ENCODE measurements at regions not wholly inside any gene's neighbourhood (a gene's known extent, or its start where the extent isn't known, plus 50 kb on each side); places are given as distances from the start of the nearest gene placed in this dataset.

- Histone ChIP-seq H3K23me2 (ENCODE audit: low read depth, low read length) (no peaks in the 10 kb centered on the region), H3K4me1 (replicated peaks in 1 of 4; ENCODE audit: control insufficient read depth in 3 of 4, insufficient read depth in 4 of 4, low read length in 3 of 4) (no peaks in the 10 kb centered on the region), H3K14ac (ENCODE audit: insufficient read length) (no peak overlapping the region), H4K8ac (ENCODE audit: extremely low read depth, insufficient read depth, low read length) (no peak overlapping the region), H3K79me1 (ENCODE audit: low read depth, low read length) (no peaks in the 10 kb centered on the region), H2AFZ (ENCODE audit: low read length) (no peak overlapping the region), H3K56ac (replicated peaks; ENCODE audit: insufficient read length, low read depth, low read length) (no peak overlapping the region), H2BK120ac (replicated peaks; ENCODE audit: low read depth, low read length) (no peak overlapping the region), H2AK5ac (ENCODE audit: low read depth, low read length) (no peak overlapping the region), H3K27me3 (replicated peaks in 1 of 4; ENCODE audit: control insufficient read depth in 3 of 4, extremely low read depth in 1 of 4, insufficient read depth in 3 of 4, low read length in 3 of 4) (no peaks in the 10 kb centered on the region), H3K4me3 (ENCODE audit: extremely low read depth in 1 of 4, insufficient read depth in 2 of 4, low read depth in 3 of 4, low read length in 4 of 4) (no peak overlapping the region), H3K4me2 (ENCODE audit: insufficient read depth in 1 of 2, low read depth in 2 of 2, low read length in 2 of 2) (no peak overlapping the region), H3K36me3 (ENCODE audit: control insufficient read depth in 2 of 4, insufficient read depth in 4 of 4, low read length in 3 of 4) (no peaks in the 10 kb centered on the region), H2BK5ac (ENCODE audit: low read depth, low read length) (no peak overlapping the region), H3K79me2 (ENCODE audit: control insufficient read depth in 1 of 2, insufficient read depth in 2 of 2, low read length in 2 of 2) (no peaks in the 10 kb centered on the region), H3K23ac (ENCODE audit: insufficient read length) (no peak overlapping the region), H3K18ac (ENCODE audit: extremely low read depth, low read length) (no peak overlapping the region), H2BK12ac (ENCODE audit: low read depth, low read length) (no peak overlapping the region), H2BK15ac (ENCODE audit: low read length) (no peak overlapping the region), H3K9me3 (ENCODE audit: insufficient read depth in 2 of 2, low read depth in 1 of 2, low read length in 1 of 2) (peaks cover 2 to 3% of the 10 kb centered on the region in 2 experiments; a peak in 1 of 4 replicates), H4K20me1 (replicated peaks in 1 of 2; ENCODE audit: control insufficient read depth in 1 of 2, insufficient read depth in 2 of 2, low read length in 2 of 2) (no peaks in the 10 kb centered on the region), H3K27ac (ENCODE audit: low read depth, low read length) (no peak overlapping the region), H4K91ac (replicated peaks; ENCODE audit: insufficient read length, low read length) (no peak overlapping the region), H2BK20ac (ENCODE audit: low read length) (no peak overlapping the region), H3K9ac (replicated peaks in 1 of 4; ENCODE audit: extremely low read depth in 1 of 4, low read depth in 3 of 4, low read length in 3 of 4) (no peak overlapping the region), H3K4ac (replicated peaks; ENCODE audit: insufficient read length, low read depth, low read length) (no peak overlapping the region), H4K5ac (ENCODE audit: insufficient read length, low read depth, low read length) (no peak overlapping the region)
- 80% methylated on average over 1 of the region's 1 CpG; no CpG with 5 or more reads in 1 of the 2 experiments for WGBS, 2 experiments (ENCODE audit: extremely low coverage in 1 of 2, insufficient coverage in 1 of 2, insufficient read length in 1 of 2, insufficient replicate concordance in 2 of 2, low coverage in 1 of 2, low lambda C conversion rate in 2 of 2, missing lambda C conversion rate in 1 of 2)
- POLR2A ChIA-PET (ENCODE audit: partially characterized antibody): no interaction called here
- DNase-seq (ENCODE audit: low read depth in 1 of 2, low spot score in 2 of 2) (no peak), FAIRE-seq (no peak)
- CTCF ChIA-PET (ENCODE audit: partially characterized antibody): interaction anchor here (1.6 kb wide), 1 partner anchor 8 kb away, joined by 4 read pairs; no protein-coding TSS in a partner anchor
- TF ChIP-seq BCL11A (IDR thresholded peaks at IDR 0.05; ENCODE audit: low read depth in 2 of 2, low read length in 2 of 2) (no peak), CREB1 (IDR thresholded peaks at IDR 0.05) (no peak), SRF (IDR thresholded peaks at IDR 0.05; ENCODE audit: low read depth, low read length) (no peak), TAF1 (IDR thresholded peaks at IDR 0.05; ENCODE audit: low read depth, low read length) (no peak), RFX5 (IDR thresholded peaks at IDR 0.05; ENCODE audit: borderline replicate concordance, low read depth, low read length) (no peak), RXRA (IDR thresholded peaks at IDR 0.05; ENCODE audit: insufficient read depth, low read depth, low read length) (no peak), JUND (IDR thresholded peaks at IDR 0.05; ENCODE audit: low read length) (no peak), EZH2 (IDR thresholded peaks at IDR 0.05; ENCODE audit: low read depth, low read length, severe bottlenecking) (no peak), BRCA1 (IDR thresholded peaks at IDR 0.05; ENCODE audit: low read depth, low read length) (no peak), RAD21 (IDR thresholded peaks at IDR 0.05 in 1 of 2, conservative IDR thresholded peaks at IDR 0.05 in 1 of 2; ENCODE audit: low read depth in 2 of 2, low read length in 2 of 2) (no peak), USF2 (IDR thresholded peaks at IDR 0.05; ENCODE audit: low read length) (no peak), NANOG (IDR thresholded peaks at IDR 0.05; ENCODE audit: insufficient read depth, low read depth, low read length, poor library complexity, severe bottlenecking) (no peak)
Observed at GRCh38 chr1:219310181-219310728, 136.6 kb downstream of the LYPLAL1 start.
